ENCODE measurements at regions not wholly inside any gene's neighbourhood (a gene's known extent, or its start where the extent isn't known, plus 50 kb on each side); places are given as distances from the start of the nearest gene placed in this dataset.
A peak's percentile ranks its signal among the peaks of the same experiment; 100 is the strongest.

DNA sequence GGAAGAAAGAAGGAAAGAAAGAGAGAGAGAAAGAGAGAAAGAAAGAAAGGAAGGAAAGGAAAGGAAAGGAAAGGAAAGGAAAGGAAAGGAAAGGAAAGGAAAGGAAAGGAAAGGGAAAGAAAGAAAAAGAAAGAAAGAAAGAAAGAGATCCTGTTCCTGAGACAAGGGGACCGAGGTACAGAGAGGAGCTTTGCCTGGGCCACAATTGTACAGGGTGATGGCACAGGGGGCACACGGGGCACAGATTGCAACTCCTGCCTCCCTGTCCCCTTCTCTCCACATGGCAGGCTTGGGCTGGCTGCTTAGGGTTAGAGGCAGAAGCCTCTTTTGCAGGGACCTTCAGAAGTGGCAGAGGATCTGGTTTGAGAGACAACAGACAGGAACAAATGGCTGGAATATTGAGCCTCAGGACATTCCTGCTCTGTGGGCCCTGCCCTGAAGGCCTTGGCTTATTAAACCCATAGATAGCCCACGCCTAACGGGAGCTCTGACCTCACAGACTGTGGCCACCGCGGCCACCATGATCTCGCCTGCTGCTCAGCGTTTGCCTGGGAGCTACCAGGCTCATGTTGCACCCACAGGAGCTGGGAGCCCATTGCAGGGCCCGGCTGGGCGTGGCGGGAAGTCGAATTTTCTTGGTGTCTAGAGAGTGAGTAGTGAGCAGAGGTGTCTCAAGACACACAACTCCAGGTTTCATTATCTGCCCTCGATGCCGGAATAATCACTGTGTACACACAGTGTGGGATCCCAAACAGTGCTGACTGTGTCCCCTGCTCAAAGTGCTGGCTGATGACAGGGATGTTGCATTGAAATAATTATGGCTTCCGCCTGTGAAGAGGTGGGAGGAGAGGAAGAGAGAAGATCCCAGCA lies 147.9 kb upstream of the NCOR2 start:
- ATAC-seq (replicated peaks in 1 of 2) (no peak), DNase-seq (no peak)
- H3K27ac Mint-ChIP-seq: no peak overlapping the region
- peaks cover 16% of the 10 kb centered on the region for H3K27me3 Mint-ChIP-seq (ENCODE audit: low read depth)
- no peaks in the 10 kb centered on the region for H3K36me3 Mint-ChIP-seq (ENCODE audit: insufficient read depth in 2 of 2)
- no peak overlapping the region for H3K4me3 Mint-ChIP-seq
- H3K9me3 Mint-ChIP-seq: no peaks in the 10 kb centered on the region
- peaks cover 30% of the 10 kb centered on the region for H3K4me1 Mint-ChIP-seq (ENCODE audit: low read depth)

DNA sequence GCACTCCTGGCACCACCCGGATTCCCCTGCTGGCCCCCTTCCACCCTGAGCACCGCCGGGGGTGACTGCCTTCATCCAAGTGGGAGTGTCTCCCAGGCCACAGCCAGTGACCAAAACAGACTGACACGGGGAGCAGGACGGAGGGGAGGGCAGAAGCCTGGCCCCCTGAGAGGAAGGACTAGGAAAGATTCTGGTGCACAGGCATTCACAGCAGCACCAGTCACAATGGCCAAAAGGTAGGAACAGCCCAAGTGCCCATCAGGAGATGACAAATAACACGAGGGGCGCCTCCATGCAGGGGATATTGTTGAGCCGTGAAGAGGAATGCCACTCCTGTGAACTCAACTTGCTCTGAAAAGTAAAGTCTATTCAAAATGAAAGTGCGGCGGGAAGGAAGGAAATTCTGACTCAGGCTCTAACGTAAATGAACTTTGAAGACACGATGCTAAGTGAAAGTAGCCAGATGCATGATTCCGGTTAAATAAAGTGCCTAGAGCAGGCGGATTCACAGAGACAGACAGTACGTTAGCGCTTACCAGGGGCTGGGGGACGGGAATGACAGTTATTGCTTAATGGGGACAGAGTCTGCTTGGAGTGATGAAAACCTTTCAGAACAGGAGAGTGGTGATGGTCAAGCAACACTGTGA lies 146.1 kb upstream of the NCOR2 start:
- Mint-ChIP-seq H3K27me3 (ENCODE audit: low read depth) (peaks cover 6% of the 10 kb centered on the region), H3K27ac (peak overlapping the region; percentile 61), H3K4me3 (peak overlapping the region; percentile 66 to 72), H3K4me1 (ENCODE audit: low read depth) (peaks cover 30% of the 10 kb centered on the region), H3K36me3 (ENCODE audit: insufficient read depth in 2 of 2) (no peaks in the 10 kb centered on the region), H3K9me3 (no peaks in the 10 kb centered on the region)
- DNase-seq: peak; percentile 74 to 80
- ATAC-seq (replicated peaks in 1 of 2): peak; percentile 92 to 93

DNA sequence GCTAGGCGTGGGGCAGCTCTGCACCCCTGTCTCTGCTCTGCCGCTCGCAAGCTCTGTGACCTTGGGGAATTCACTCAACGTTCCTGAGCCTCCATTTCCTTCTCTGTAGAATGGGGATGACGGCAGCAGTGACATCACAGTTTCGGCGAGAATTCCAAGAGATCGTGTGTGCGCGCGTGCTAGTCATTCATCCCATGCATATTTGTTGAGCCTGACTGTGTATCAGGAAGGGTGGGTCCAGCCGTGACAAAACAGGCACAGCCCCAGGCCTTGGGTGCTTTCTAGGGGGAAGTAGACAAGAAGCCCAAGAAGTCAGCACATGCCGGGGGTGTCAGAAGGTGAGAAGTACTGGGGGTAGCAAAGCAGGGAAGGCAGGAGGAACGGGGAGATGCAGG lies 145.6 kb upstream of the NCOR2 start:
- peak overlapping the region; percentile 61 for H3K27ac Mint-ChIP-seq
- no peak for DNase-seq
- H3K4me1 Mint-ChIP-seq (ENCODE audit: low read depth): peaks cover 30% of the 10 kb centered on the region
- peaks cover 6% of the 10 kb centered on the region for H3K27me3 Mint-ChIP-seq (ENCODE audit: low read depth)
- H3K9me3 Mint-ChIP-seq: no peaks in the 10 kb centered on the region
- no peaks in the 10 kb centered on the region for H3K36me3 Mint-ChIP-seq (ENCODE audit: insufficient read depth in 2 of 2)
- H3K4me3 Mint-ChIP-seq: peak overlapping the region; percentile 66 to 72
- ATAC-seq (replicated peaks in 1 of 2): no peak

DNA sequence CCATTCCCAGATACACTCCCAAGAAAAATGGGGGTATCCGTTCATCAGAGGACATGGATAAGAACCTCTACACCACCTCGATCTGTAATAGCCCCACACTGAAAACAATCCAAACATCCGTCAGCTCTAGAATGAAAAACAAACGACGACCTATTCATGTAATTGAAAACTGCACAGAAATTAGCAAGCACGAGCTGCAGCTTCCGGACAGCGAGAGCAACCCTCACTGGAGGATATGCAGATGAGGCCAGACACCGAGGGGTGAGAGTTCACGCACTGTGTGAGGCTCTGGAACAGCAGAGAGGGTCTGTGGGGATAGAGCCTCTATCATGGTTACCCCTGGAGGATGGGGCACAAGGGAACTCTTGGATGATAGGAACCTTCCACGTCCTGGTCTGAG lies 143.9 kb upstream of the NCOR2 start:
- Mint-ChIP-seq H3K27me3 (ENCODE audit: low read depth) (peaks cover 6% of the 10 kb centered on the region), H3K36me3 (ENCODE audit: insufficient read depth in 2 of 2) (no peaks in the 10 kb centered on the region), H3K4me1 (ENCODE audit: low read depth) (peaks cover 30% of the 10 kb centered on the region), H3K9me3 (no peaks in the 10 kb centered on the region), H3K27ac (no peak overlapping the region), H3K4me3 (no peak overlapping the region)
- ATAC-seq (replicated peaks in 1 of 2) (no peak), DNase-seq (no peak)

DNA sequence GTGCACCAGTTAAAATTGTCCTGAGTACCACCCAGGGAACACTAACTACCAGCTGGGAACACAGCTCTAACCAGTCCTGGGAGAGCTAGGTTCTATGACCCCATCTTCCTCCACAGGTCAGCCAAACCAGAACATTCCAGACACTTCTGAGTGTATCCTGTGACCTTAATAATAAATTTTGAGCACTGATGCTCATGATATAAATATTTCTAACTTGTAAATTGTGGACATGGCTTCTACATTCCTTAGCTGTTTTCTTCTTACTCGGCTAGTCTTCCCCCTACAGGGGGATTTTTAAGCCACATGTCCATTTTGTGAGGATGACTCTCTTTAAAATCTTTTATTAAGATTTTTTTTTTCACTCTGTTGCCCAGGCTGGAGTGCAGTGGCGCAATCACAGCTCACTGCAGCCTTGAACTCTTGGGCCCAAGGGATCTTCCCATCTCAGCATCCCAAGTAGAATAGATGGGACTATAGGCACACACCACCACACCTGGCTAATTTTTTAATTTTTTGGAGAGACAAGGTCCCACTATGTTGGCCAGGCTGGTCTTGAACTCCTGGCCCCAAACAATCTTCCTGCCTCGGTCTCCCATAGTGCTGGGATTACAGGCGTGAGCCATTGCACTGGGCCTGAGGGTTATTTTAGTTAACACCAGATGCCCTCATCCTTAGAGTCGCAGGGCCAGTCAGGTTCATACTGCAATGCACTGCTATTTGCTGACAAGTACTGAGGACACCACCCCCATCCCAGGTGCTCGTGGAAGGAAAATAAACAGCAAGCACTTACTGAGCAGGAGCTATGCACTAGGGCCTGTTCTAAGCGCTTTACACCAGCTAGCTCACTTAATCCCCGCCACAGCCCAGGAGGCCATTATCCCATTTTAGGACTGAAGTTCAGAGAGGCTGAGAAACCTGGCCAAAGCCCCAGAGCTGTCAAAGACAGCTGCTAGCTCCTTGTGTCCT lies 142.6 kb upstream of the NCOR2 start:
- Mint-ChIP-seq H3K4me3 (no peak overlapping the region), H3K27ac (no peak overlapping the region), H3K4me1 (ENCODE audit: low read depth) (peaks cover 22% of the 10 kb centered on the region), H3K36me3 (ENCODE audit: insufficient read depth in 2 of 2) (no peaks in the 10 kb centered on the region), H3K27me3 (ENCODE audit: low read depth) (no peaks in the 10 kb centered on the region), H3K9me3 (no peaks in the 10 kb centered on the region)
- no peak for ATAC-seq (replicated peaks in 1 of 2)
- DNase-seq: no peak

DNA sequence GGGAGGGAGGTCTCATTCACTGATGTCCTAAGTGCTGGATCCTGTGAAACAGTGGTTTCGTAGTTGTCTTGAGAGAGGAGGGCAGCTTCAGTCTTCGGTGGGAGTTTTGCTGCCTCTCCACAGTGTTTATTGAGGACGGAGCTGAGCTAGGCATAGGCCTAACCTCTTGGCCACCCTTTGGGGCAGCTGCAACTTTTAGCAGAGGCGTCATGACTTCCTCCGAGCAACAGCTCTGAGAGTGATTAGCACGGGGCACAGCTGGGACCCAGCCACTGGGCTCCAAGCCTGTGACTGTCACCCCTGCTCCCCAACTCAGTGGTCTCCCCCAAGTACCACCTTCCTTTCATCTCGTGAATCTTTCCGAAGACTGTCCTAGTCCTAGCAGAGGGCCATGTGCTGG lies 139.9 kb upstream of the NCOR2 start:
- ATAC-seq (replicated peaks in 1 of 2) (no peak), DNase-seq (no peak)
- Mint-ChIP-seq H3K27ac (no peak overlapping the region), H3K9me3 (no peaks in the 10 kb centered on the region), H3K36me3 (ENCODE audit: insufficient read depth in 2 of 2) (no peaks in the 10 kb centered on the region), H3K4me1 (ENCODE audit: low read depth) (no peaks in the 10 kb centered on the region), H3K27me3 (ENCODE audit: low read depth) (no peaks in the 10 kb centered on the region), H3K4me3 (no peak overlapping the region)

DNA sequence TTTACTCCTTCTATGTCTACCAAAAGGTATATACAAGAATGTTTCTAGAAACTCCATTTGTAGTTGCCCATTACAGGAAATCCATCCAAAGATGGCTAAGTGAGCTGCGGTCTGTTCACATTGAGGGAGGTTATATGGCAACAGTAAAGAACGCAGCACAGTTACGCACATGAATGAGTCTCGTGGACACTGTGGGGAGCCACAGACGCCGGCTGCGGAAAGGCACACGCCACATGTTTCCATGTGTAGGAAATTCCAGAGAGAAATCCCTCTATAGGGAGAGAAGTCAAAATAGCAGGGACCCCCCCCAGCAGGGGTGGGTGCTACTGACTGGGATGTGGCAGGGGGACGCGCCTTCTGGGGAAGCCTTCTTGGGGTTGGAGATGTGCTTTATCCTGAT lies 139.0 kb upstream of the NCOR2 start:
- no peak for DNase-seq
- no peaks in the 10 kb centered on the region for H3K36me3 Mint-ChIP-seq (ENCODE audit: insufficient read depth in 2 of 2)
- no peaks in the 10 kb centered on the region for H3K27me3 Mint-ChIP-seq (ENCODE audit: low read depth)
- H3K27ac Mint-ChIP-seq: peak overlapping the region; percentile 50
- H3K4me3 Mint-ChIP-seq: no peak overlapping the region
- no peak for ATAC-seq (replicated peaks in 1 of 2)
- no peaks in the 10 kb centered on the region for H3K9me3 Mint-ChIP-seq
- no peaks in the 10 kb centered on the region for H3K4me1 Mint-ChIP-seq (ENCODE audit: low read depth)

DNA sequence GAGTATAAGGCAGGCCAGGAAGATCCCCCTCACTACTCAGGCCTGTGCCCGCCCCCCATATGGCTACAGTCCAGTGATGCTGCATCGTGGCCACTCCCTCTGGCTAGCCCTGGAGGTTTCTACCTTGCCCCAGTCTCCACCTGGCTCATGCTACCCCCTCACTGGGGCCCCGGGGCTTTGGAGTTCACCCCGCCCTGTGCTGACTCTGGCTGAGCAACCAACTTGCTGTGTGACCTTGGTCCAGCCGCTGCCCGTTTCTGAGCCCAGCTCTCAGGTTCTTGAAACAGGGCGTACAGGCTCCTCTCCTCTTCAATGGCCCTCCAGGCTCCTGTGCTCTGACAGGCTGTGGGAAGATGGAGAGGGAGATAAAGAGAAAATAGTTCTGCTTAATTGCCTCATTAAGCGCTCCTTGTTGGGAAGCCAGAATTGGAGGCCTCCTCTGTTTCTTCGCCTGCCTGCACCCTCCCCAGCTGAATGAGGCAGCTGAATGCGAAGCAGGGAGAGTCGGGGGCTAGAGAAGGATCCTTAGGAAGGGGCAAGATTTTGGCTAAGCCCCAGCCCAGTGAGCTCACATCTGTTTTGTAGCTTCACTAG lies 138.2 kb upstream of the NCOR2 start:
- no peaks in the 10 kb centered on the region for H3K36me3 Mint-ChIP-seq (ENCODE audit: insufficient read depth in 2 of 2)
- H3K9me3 Mint-ChIP-seq: no peaks in the 10 kb centered on the region
- DNase-seq (no peak), ATAC-seq (replicated peaks in 1 of 2) (no peak)
- no peak overlapping the region for H3K4me3 Mint-ChIP-seq
- no peaks in the 10 kb centered on the region for H3K4me1 Mint-ChIP-seq (ENCODE audit: low read depth)
- H3K27ac Mint-ChIP-seq: no peak overlapping the region
- no peaks in the 10 kb centered on the region for H3K27me3 Mint-ChIP-seq (ENCODE audit: low read depth)

DNA sequence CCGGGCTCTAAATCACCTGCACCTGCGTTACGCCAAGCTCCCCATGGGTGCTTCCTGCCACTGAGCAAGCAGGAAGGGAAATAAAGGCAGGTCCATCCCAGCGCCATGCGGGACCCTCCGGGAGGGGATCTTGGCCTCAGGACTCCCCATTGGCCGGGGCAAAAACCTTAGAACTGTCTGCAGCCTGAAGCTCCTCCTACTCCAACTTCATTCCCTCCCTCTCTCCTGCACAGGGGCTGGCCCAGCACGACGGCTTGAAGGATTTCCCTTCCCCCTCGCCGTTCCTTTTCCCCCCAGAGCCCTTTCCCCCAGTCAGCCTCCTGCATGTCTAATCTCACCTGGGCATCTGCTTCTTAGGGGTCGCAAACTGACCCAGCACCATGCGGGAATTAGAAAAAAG lies 137.2 kb upstream of the NCOR2 start:
- H3K4me3 Mint-ChIP-seq: no peak overlapping the region
- no peak for ATAC-seq (replicated peaks in 1 of 2)

DNA sequence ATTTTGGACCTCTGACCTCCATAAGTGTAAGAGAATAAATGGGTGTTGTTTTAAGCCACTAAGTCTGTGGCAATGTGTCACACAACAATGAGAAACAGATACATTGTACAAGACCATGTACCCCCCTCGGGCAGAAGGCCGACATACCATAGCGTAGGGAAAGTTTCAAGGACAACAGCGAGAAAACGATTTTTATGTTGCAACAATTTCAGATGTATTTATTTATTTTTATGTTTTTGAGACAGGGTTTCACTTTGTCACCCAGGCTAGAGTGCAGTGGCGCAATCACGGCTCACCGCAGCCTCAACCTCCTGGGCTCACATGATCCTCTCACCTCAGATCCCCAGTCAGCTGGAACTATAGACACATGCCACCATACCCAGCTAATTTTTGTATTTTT lies 136.4 kb upstream of the NCOR2 start:
- no peak overlapping the region for H3K27ac Mint-ChIP-seq
- no peaks in the 10 kb centered on the region for H3K9me3 Mint-ChIP-seq
- no peaks in the 10 kb centered on the region for H3K36me3 Mint-ChIP-seq (ENCODE audit: insufficient read depth in 2 of 2)
- no peak for DNase-seq
- ATAC-seq (replicated peaks in 1 of 2): no peak
- no peaks in the 10 kb centered on the region for H3K4me1 Mint-ChIP-seq (ENCODE audit: low read depth)
- no peaks in the 10 kb centered on the region for H3K27me3 Mint-ChIP-seq (ENCODE audit: low read depth)
- no peak overlapping the region for H3K4me3 Mint-ChIP-seq

More for the DNA sequence above, 137.2 kb upstream of the NCOR2 start:
- H3K36me3 Mint-ChIP-seq (ENCODE audit: insufficient read depth in 2 of 2): no peaks in the 10 kb centered on the region
- no peak for DNase-seq
- H3K9me3 Mint-ChIP-seq: no peaks in the 10 kb centered on the region
- no peaks in the 10 kb centered on the region for H3K4me1 Mint-ChIP-seq (ENCODE audit: low read depth)
- H3K27me3 Mint-ChIP-seq (ENCODE audit: low read depth): no peaks in the 10 kb centered on the region
- H3K27ac Mint-ChIP-seq: no peak overlapping the region

DNA sequence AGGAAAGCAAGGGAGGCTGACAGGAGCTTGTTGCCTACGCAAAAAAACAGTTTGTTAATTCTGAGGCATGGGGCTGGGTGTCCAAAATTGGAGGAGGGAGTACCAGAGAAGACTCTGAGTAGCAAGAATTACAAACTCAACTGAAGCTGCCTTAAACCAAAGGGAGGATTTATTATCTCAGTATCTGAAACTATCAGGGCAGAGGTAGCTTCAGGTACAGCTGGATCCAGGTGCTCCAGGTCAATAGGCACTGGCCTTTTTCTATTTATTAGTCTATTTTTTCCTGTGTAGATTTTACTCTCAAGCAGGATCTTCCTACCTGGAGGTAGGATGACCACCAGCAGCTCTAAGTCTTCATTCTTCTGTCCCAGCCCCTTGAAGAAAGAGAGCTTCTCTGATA lies 135.3 kb upstream of the NCOR2 start:
- Mint-ChIP-seq H3K4me3 (no peak overlapping the region), H3K4me1 (ENCODE audit: low read depth) (no peaks in the 10 kb centered on the region)
- ATAC-seq (replicated peaks in 1 of 2): no peak

DNA sequence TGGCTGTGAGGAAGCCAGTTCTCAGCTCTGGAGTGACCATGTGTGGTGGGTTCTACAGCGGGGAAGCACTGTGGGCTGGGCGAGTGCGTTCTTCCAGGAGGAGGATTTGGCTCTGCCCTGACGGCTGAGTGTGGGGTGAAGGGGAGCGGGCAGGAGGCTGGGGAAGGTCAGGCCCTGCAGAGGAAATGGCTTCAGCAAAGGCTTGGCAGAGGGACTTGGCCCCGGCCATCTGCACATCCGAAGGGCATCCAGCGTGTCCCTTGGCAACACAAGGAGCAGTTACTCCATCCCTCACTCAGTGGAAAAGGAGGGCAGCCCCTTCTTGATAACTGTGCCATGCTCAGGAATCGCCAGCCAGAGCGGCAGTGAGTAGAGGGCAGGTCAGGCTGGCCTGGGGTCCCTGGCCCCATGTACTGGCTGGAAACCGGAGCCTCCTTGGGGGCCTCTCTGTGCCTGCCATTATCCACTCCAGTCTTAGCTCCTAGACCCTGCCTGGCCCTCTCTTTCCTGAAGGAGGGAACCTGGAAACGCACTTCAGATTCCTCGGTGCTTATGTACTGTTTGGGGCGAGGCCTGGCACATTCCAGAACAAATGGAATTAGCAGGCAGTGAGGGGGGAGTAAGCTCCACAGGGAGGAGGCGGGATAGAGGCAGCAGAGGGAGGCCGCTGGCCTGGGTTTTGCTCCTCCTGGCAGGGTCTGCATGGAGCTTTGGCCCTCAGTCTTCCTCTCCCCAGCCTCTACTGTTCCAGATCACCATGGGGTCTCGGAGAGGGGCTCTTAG lies 133.6 kb upstream of the NCOR2 start:
- Mint-ChIP-seq H3K9me3 (no peaks in the 10 kb centered on the region), H3K4me1 (ENCODE audit: low read depth) (no peaks in the 10 kb centered on the region), H3K36me3 (ENCODE audit: insufficient read depth in 2 of 2) (no peaks in the 10 kb centered on the region), H3K27ac (no peak overlapping the region), H3K4me3 (no peak overlapping the region), H3K27me3 (ENCODE audit: low read depth) (peaks cover 10% of the 10 kb centered on the region)
- ATAC-seq (replicated peaks in 1 of 2): no peak
- DNase-seq: no peak

More for the DNA sequence above, 135.3 kb upstream of the NCOR2 start:
- Mint-ChIP-seq H3K27me3 (ENCODE audit: low read depth) (no peaks in the 10 kb centered on the region), H3K36me3 (ENCODE audit: insufficient read depth in 2 of 2) (no peaks in the 10 kb centered on the region), H3K27ac (no peak overlapping the region), H3K9me3 (no peaks in the 10 kb centered on the region)
- DNase-seq: no peak

Measured in activated T-cell treated with anti-CD3 and anti-CD28 coated beads, Interleukin-2, amount 50 U/mL, for 72 hours (primary cell).